Smooth muscle cell (in vitro differentiated cells): ENCODE measurements at regions not wholly inside any gene's neighbourhood (a gene's known extent, or its start where the extent isn't known, plus 50 kb on each side); places are given as distances from the start of the nearest gene placed in this dataset.

Source experiments
- DNase-seq: peaks from one replicate; lab custom pipeline; 2025; ENCODE audit not compliant: unreplicated experiment; lab: John Stamatoyannopoulos, UW
- H2AFZ ChIP-seq: fragments of 200-600 bp; sonication (generic); 2 replicates; pipeline ENCODE4 v1.6.0; 2016; ENCODE audit warnings: antibody characterized with exemption, low read depth, mild to moderate bottlenecking
- H3F3A ChIP-seq: fragments of 200-600 bp; sonication (generic); 2 replicates; pipeline ENCODE4 v1.6.0; 2017; ENCODE audit warnings: antibody characterized with exemption, low read depth
- H3K27ac ChIP-seq: fragments of 200-600 bp; sonication (generic); 2 replicates; pipeline ENCODE4 v1.5.1; 2016; ENCODE audit warnings: low read depth, mild to moderate bottlenecking
- H3K27me3 ChIP-seq: fragments of 200-600 bp; sonication (generic); 2 replicates; pipeline ENCODE4 v1.6.1; 2016; ENCODE audit warnings: low read depth, mild to moderate bottlenecking
- H3K36me3 ChIP-seq: fragments of 200-600 bp; sonication (generic); 2 replicates; pipeline ENCODE4 v1.5.1; 2016; ENCODE audit warnings: low read depth
- H3K4me1 ChIP-seq: fragments of 200-600 bp; sonication (generic); 2 replicates; pipeline ENCODE4 v1.5.1; 2016; ENCODE audit warnings: low read depth
- H3K4me2 ChIP-seq: fragments of 200-600 bp; sonication (generic); 2 replicates; pipeline ENCODE4 v1.6.0; 2016; ENCODE audit warnings: mild to moderate bottlenecking
- H3K4me3 ChIP-seq: fragments of 200-600 bp; sonication (generic); 2 replicates; pipeline ENCODE4 v1.5.1; 2016; ENCODE audit warnings: mild to moderate bottlenecking
- H3K79me2 ChIP-seq: fragments of 200-600 bp; sonication (generic); 2 replicates; pipeline ENCODE4 v1.6.0; 2016; ENCODE audit warnings: low read depth, mild to moderate bottlenecking
- H3K9ac ChIP-seq: fragments of 200-600 bp; sonication (generic); 2 replicates; pipeline ENCODE4 v1.6.0; 2016; ENCODE audit warnings: low read depth
- H3K9me3 ChIP-seq: fragments of 200-600 bp; sonication (generic); replicated peaks from 2 replicates; pipeline ENCODE4 v1.5.1; 2016; ENCODE audit warnings: low read depth
- H4K20me1 ChIP-seq: fragments of 200-600 bp; sonication (generic); 2 replicates; pipeline ENCODE4 v1.6.0; 2016; ENCODE audit warnings: low read depth
- CTCF ChIP-seq: fragments of 200-600 bp; sonication (generic); IDR thresholded peaks from 2 replicates; pipeline ENCODE4 v1.5.1; 2017; ENCODE audit warnings: borderline replicate concordance, mild to moderate bottlenecking, antibody characterized with exemption; ENCODE audit not compliant: insufficient read depth, poor library complexity, severe bottlenecking
- WGBS: methylation state at CpG from one replicate; pipeline ENCODE4 v1.1.7; 2016; ENCODE audit warnings: low lambda C conversion rate; 5-methylcytosine and 5-hydroxymethylcytosine counted together

DNA sequence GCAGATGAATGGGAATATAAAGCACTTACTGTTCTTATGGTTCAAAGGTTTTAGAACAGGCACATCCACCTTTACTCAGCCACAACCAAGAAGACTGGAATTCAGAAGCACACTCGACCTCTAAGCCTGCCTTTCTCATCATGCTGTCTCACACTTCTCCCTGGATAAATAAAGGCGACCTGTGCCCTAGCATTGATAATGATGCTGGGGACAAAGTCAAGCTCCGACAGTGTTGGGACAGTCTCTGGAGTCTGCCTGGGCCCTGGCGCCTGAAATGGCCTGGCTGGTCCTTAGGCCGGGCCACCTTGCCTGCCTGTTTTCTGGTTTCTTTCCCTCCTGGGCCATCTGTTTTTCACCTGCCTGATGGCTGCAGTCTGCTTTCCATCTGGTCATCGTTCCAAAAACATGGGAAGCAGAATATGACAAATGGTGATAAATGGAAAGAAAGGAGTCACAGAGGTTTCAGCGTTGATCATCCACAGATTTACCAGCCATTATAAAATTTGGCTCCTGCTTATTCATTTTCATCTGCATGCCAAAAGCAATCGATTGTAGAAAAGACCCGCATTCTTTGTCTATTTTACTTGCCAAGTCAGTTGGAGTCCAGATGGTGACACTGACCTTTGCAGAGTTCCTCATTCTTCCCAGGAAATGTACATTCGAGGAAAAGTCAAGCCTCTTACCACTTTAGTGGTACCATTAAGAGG is 91.2 kb upstream of the KCNJ15 start:
- WGBS = 88% methylated on average over 10 of the region's 10 CpGs
- no peak for TF ChIP-seq CTCF
- no peak overlapping the region for H3K4me2 ChIP-seq
- H3K36me3 ChIP-seq = no peaks in the 10 kb centered on the region
- no peak for DNase-seq
- no peaks in the 10 kb centered on the region for H4K20me1 ChIP-seq
- H3K79me2 ChIP-seq = no peaks in the 10 kb centered on the region
- H2AFZ ChIP-seq = no peak overlapping the region
- no peaks in the 10 kb centered on the region for H3K9me3 ChIP-seq
- H3K9ac ChIP-seq = no peak overlapping the region
- no peak overlapping the region for H3K4me3 ChIP-seq
- peaks cover 4% of the 10 kb centered on the region for H3K4me1 ChIP-seq
- no peaks in the 10 kb centered on the region for H3K27me3 ChIP-seq
- no peak overlapping the region for H3K27ac ChIP-seq
- H3F3A ChIP-seq = no peaks in the 10 kb centered on the region

- no peak for DNase-seq
- no peak overlapping the region for H3K4me3 ChIP-seq
- no peak overlapping the region for H3K27ac ChIP-seq
- no peaks in the 10 kb centered on the region for H3K27me3 ChIP-seq
- no peak overlapping the region for H2AFZ ChIP-seq
- H3K36me3 ChIP-seq = no peaks in the 10 kb centered on the region
- H3K9me3 ChIP-seq = no peaks in the 10 kb centered on the region
- H3K79me2 ChIP-seq = no peaks in the 10 kb centered on the region
- no peak overlapping the region for H3K4me2 ChIP-seq
- peaks cover 9% of the 10 kb centered on the region for H3K4me1 ChIP-seq
- H3K9ac ChIP-seq = no peak overlapping the region
- WGBS = 58% methylated on average over 7 of the region's 7 CpGs
- H4K20me1 ChIP-seq = no peaks in the 10 kb centered on the region
- H3F3A ChIP-seq = no peaks in the 10 kb centered on the region
- TF ChIP-seq CTCF = no peak
Measured at GRCh38 chr21:38166173-38166535, 90.6 kb upstream of the KCNJ15 start.

DNA sequence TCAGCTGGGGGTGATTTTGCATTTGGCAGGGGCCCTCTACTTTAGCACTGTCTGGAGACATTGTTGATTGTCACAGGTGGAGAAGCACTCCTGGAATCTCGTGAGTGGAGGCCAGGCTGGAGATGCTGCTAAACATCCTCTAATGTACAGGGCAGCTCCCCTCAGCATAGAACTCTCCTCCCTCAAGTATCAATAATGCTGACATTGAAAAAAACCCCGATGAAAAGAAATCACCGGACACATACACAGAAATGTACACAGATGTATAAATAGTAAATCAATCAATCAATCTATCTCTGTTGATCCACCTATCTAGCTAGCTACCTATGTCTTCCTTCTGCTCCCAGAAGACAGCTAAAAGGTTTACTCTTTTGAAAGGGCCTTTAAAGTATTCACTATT is 89.4 kb upstream of the KCNJ15 start:
- no peak overlapping the region for H3K4me3 ChIP-seq
- H3K79me2 ChIP-seq = no peaks in the 10 kb centered on the region
- no peak overlapping the region for H3K27ac ChIP-seq
- no peak overlapping the region for H3K9ac ChIP-seq
- no peak for TF ChIP-seq CTCF
- peaks cover 20% of the 10 kb centered on the region for H3K4me1 ChIP-seq
- DNase-seq = no peak
- no peaks in the 10 kb centered on the region for H3K27me3 ChIP-seq
- no peaks in the 10 kb centered on the region for H4K20me1 ChIP-seq
- H3K9me3 ChIP-seq = no peaks in the 10 kb centered on the region
- no peak overlapping the region for H3K4me2 ChIP-seq
- H3K36me3 ChIP-seq = no peaks in the 10 kb centered on the region
- H2AFZ ChIP-seq = no peak overlapping the region
- 94% methylated on average over 3 of the region's 3 CpGs for WGBS
- H3F3A ChIP-seq = no peaks in the 10 kb centered on the region

GRCh38 chr21:38170283-38170682 is 86.5 kb upstream of the KCNJ15 start:
- no peaks in the 10 kb centered on the region for H4K20me1 ChIP-seq
- H3K36me3 ChIP-seq = no peaks in the 10 kb centered on the region
- peak overlapping the region; percentile 9 for H2AFZ ChIP-seq
- no peak for DNase-seq
- TF ChIP-seq CTCF = peak; percentile 45
- 33% methylated on average over 2 of the region's 2 CpGs for WGBS
- no peak overlapping the region for H3K4me3 ChIP-seq
- H3K4me1 ChIP-seq = peaks cover 20% of the 10 kb centered on the region
- H3K27ac ChIP-seq = peak overlapping the region; percentile 87
- no peaks in the 10 kb centered on the region for H3K27me3 ChIP-seq
- H3K9ac ChIP-seq = no peak overlapping the region
- H3F3A ChIP-seq = no peaks in the 10 kb centered on the region
- H3K9me3 ChIP-seq = no peaks in the 10 kb centered on the region
- no peaks in the 10 kb centered on the region for H3K79me2 ChIP-seq
- H3K4me2 ChIP-seq = peak overlapping the region; percentile 67
